ENCODE measurements at regions not wholly inside any gene's neighbourhood (a gene's known extent, or its start where the extent isn't known, plus 50 kb on each side); places are given as distances from the start of the nearest gene placed in this dataset.
A peak's percentile ranks its signal among the peaks of the same experiment; 100 is the strongest.

- DNase-seq: peak; percentile 65
- peaks cover 11% of the 10 kb centered on the region for H3K9me3 Mint-ChIP-seq (ENCODE audit: unreplicated experiment)
- H3K27me3 Mint-ChIP-seq (ENCODE audit: unreplicated experiment): peaks cover 3% of the 10 kb centered on the region
- H3K4me3 Mint-ChIP-seq (ENCODE audit: unreplicated experiment): peak overlapping the region; percentile 67
- peaks cover 33% of the 10 kb centered on the region for H3K4me1 Mint-ChIP-seq (ENCODE audit: low read depth, unreplicated experiment)
- H3K27ac Mint-ChIP-seq (ENCODE audit: unreplicated experiment): peak overlapping the region; percentile 98
- TF ChIP-seq, protein P1, sequence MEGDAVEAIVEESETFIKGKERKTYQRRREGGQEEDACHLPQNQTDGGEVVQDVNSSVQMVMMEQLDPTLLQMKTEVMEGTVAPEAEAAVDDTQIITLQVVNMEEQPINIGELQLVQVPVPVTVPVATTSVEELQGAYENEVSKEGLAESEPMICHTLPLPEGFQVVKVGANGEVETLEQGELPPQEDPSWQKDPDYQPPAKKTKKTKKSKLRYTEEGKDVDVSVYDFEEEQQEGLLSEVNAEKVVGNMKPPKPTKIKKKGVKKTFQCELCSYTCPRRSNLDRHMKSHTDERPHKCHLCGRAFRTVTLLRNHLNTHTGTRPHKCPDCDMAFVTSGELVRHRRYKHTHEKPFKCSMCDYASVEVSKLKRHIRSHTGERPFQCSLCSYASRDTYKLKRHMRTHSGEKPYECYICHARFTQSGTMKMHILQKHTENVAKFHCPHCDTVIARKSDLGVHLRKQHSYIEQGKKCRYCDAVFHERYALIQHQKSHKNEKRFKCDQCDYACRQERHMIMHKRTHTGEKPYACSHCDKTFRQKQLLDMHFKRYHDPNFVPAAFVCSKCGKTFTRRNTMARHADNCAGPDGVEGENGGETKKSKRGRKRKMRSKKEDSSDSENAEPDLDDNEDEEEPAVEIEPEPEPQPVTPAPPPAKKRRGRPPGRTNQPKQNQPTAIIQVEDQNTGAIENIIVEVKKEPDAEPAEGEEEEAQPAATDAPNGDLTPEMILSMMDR (IDR thresholded peaks at IDR 0.05; ENCODE audit: partially characterized antibody, unreplicated experiment): no peak
- H3K36me3 Mint-ChIP-seq (ENCODE audit: unreplicated experiment): peaks cover 8% of the 10 kb centered on the region
Observed at GRCh38 chr5:32504989-32505596, 60.6 kb upstream of the ZFR start.

GRCh38 chr5:32504329-32504988 is 59.9 kb upstream of the ZFR start:
- H3K4me3 Mint-ChIP-seq (ENCODE audit: unreplicated experiment): peak overlapping the region; percentile 64
- peaks cover 33% of the 10 kb centered on the region for H3K4me1 Mint-ChIP-seq (ENCODE audit: low read depth, unreplicated experiment)
- peaks cover 3% of the 10 kb centered on the region for H3K27me3 Mint-ChIP-seq (ENCODE audit: unreplicated experiment)
- TF ChIP-seq, protein P1 (IDR thresholded peaks at IDR 0.05; ENCODE audit: partially characterized antibody, unreplicated experiment): no peak
- peak overlapping the region; percentile 98 for H3K27ac Mint-ChIP-seq (ENCODE audit: unreplicated experiment)
- peaks cover 10% of the 10 kb centered on the region for H3K9me3 Mint-ChIP-seq (ENCODE audit: unreplicated experiment)
- H3K36me3 Mint-ChIP-seq (ENCODE audit: unreplicated experiment): peaks cover 8% of the 10 kb centered on the region
- no peak for DNase-seq

DNA sequence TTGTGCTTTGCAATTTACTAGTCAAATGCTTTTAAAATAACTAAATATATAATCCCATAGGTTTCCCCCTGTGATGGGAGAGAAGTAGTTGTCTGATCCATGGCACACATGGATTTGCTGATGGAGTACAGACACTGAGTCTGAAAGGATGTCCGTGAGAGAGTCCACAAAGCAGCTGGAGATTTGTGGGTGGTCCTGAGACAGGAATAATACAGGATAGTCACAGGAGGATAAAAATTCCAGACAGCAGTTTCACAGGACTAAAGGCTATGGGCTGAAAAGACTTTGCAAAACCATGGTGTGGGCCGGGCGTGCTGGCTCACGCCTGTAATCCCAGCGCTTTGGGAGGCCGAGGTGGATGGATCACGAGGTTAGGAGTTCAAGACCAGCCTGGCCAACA is 58.7 kb upstream of the ZFR start:
- no peak overlapping the region for H3K4me3 Mint-ChIP-seq (ENCODE audit: unreplicated experiment)
- H3K36me3 Mint-ChIP-seq (ENCODE audit: unreplicated experiment): peaks cover 3% of the 10 kb centered on the region
- H3K27me3 Mint-ChIP-seq (ENCODE audit: unreplicated experiment): peaks cover 3% of the 10 kb centered on the region
- H3K4me1 Mint-ChIP-seq (ENCODE audit: low read depth, unreplicated experiment): peaks cover 33% of the 10 kb centered on the region
- no peak for DNase-seq
- peaks cover 9% of the 10 kb centered on the region for H3K9me3 Mint-ChIP-seq (ENCODE audit: unreplicated experiment)
- H3K27ac Mint-ChIP-seq (ENCODE audit: unreplicated experiment): no peak overlapping the region
- TF ChIP-seq, protein P1 (IDR thresholded peaks at IDR 0.05; ENCODE audit: partially characterized antibody, unreplicated experiment): no peak

- no peak overlapping the region for H3K4me3 Mint-ChIP-seq (ENCODE audit: unreplicated experiment)
- TF ChIP-seq, protein P1 (IDR thresholded peaks at IDR 0.05; ENCODE audit: partially characterized antibody, unreplicated experiment): no peak
- H3K27me3 Mint-ChIP-seq (ENCODE audit: unreplicated experiment): peaks cover 3% of the 10 kb centered on the region
- H3K36me3 Mint-ChIP-seq (ENCODE audit: unreplicated experiment): no peaks in the 10 kb centered on the region
- H3K27ac Mint-ChIP-seq (ENCODE audit: unreplicated experiment): no peak overlapping the region
- peaks cover 6% of the 10 kb centered on the region for H3K9me3 Mint-ChIP-seq (ENCODE audit: unreplicated experiment)
- peaks cover 29% of the 10 kb centered on the region for H3K4me1 Mint-ChIP-seq (ENCODE audit: low read depth, unreplicated experiment)
- no peak for DNase-seq
Observed at GRCh38 chr5:32501071-32502002, 56.8 kb upstream of the ZFR start.
